ENCODE measurements at regions not wholly inside any gene's neighbourhood (a gene's known extent, or its start where the extent isn't known, plus 50 kb on each side); places are given as distances from the start of the nearest gene placed in this dataset.

GRCh38 chr6:166058064-166058739 is 109.4 kb downstream of the TBXT start:
- TF ChIP-seq, protein P1, sequence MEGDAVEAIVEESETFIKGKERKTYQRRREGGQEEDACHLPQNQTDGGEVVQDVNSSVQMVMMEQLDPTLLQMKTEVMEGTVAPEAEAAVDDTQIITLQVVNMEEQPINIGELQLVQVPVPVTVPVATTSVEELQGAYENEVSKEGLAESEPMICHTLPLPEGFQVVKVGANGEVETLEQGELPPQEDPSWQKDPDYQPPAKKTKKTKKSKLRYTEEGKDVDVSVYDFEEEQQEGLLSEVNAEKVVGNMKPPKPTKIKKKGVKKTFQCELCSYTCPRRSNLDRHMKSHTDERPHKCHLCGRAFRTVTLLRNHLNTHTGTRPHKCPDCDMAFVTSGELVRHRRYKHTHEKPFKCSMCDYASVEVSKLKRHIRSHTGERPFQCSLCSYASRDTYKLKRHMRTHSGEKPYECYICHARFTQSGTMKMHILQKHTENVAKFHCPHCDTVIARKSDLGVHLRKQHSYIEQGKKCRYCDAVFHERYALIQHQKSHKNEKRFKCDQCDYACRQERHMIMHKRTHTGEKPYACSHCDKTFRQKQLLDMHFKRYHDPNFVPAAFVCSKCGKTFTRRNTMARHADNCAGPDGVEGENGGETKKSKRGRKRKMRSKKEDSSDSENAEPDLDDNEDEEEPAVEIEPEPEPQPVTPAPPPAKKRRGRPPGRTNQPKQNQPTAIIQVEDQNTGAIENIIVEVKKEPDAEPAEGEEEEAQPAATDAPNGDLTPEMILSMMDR (conservative IDR thresholded peaks at IDR 0.05): no peak
- no peak for TF ChIP-seq ZFX (IDR thresholded peaks at IDR 0.05)
